ENCODE measurements at regions not wholly inside any gene's neighbourhood (a gene's known extent, or its start where the extent isn't known, plus 50 kb on each side); places are given as distances from the start of the nearest gene placed in this dataset.

DNA sequence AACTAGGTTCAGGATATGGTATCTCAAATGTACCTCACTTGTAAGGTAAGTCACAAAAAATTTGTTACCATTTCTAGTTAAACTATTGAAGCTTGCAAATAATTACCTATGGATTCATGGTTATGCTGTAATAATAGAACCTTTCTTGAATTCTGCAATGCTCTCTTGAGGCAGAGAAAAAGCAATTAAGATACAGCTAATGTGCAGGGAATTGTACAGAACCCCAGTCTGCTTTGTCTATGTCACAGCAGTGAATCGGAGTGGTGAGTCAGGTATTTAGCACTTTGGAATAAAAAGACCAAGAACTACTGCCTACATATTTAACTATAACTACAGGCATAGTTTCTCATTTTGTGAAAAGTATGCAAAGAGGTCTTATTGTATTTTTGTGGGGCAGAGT is 228.7 kb upstream of the GOT2 start:
- Histone ChIP-seq H3K4me3 (no peak overlapping the region), H3K9me3 (no peaks in the 10 kb centered on the region), H3K4me1 (no peaks in the 10 kb centered on the region), H3K27ac (no peak overlapping the region), H3K36me3 (no peaks in the 10 kb centered on the region), H3K27me3 (no peaks in the 10 kb centered on the region)
- TF ChIP-seq POLR2A (IDR thresholded peaks at IDR 0.05) (no peak), EP300 (IDR thresholded peaks at IDR 0.05) (no peak), POLR2AphosphoS5 (IDR thresholded peaks at IDR 0.05) (no peak)
- TF ChIP-seq, protein P1, sequence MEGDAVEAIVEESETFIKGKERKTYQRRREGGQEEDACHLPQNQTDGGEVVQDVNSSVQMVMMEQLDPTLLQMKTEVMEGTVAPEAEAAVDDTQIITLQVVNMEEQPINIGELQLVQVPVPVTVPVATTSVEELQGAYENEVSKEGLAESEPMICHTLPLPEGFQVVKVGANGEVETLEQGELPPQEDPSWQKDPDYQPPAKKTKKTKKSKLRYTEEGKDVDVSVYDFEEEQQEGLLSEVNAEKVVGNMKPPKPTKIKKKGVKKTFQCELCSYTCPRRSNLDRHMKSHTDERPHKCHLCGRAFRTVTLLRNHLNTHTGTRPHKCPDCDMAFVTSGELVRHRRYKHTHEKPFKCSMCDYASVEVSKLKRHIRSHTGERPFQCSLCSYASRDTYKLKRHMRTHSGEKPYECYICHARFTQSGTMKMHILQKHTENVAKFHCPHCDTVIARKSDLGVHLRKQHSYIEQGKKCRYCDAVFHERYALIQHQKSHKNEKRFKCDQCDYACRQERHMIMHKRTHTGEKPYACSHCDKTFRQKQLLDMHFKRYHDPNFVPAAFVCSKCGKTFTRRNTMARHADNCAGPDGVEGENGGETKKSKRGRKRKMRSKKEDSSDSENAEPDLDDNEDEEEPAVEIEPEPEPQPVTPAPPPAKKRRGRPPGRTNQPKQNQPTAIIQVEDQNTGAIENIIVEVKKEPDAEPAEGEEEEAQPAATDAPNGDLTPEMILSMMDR (IDR thresholded peaks at IDR 0.05), result no peak
- DNase-seq, result no peak
- WGBS, 2 donors, result 85 to 96% methylated on average over 1 of the region's 1 CpG
- intact Hi-C loops (cut with DNase I), result no loop called here

GRCh38 chr16:58960484-58960883 is 226.4 kb upstream of the GOT2 start:
- Histone ChIP-seq H3K36me3 (no peaks in the 10 kb centered on the region), H3K27ac (no peak overlapping the region), H3K9me3 (no peaks in the 10 kb centered on the region), H3K4me1 (no peaks in the 10 kb centered on the region), H3K4me3 (no peak overlapping the region), H3K27me3 (no peaks in the 10 kb centered on the region)
- DNase-seq, result no peak
- 68 to 70% methylated on average over 4 of the region's 4 CpGs for WGBS, 2 donors
- intact Hi-C loops (cut with DNase I), result no loop called here
- TF ChIP-seq, protein P1 (IDR thresholded peaks at IDR 0.05), result no peak
- TF ChIP-seq POLR2AphosphoS5 (IDR thresholded peaks at IDR 0.05), result no peak
- no peak for TF ChIP-seq POLR2A (IDR thresholded peaks at IDR 0.05)
- TF ChIP-seq EP300 (IDR thresholded peaks at IDR 0.05), result no peak

DNA sequence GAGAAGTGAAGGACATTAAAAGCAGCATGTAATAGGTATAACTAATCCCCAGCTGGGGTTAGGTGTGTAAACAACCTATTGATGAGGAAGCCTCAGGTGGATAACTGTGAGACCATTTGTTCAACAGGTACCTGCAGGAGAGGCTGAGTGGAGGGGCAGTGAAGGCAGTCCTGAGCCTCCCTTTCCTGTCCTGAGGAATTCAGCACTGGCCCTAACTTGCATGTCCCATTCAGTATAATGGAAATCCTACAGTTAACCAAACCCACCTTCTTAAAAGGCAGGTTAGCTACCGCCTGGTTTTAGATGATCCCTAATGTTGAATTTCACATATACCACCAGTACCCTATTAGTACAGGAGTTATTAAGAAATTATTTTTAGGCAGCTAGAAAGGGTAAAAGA is 225.9 kb upstream of the GOT2 start:
- H3K27ac ChIP-seq, result no peak overlapping the region
- H3K9me3 ChIP-seq, result no peaks in the 10 kb centered on the region
- 92 to 97% methylated on average over 1 of the region's 1 CpG for WGBS, 2 donors
- no peaks in the 10 kb centered on the region for H3K4me1 ChIP-seq
- H3K36me3 ChIP-seq, result no peaks in the 10 kb centered on the region
- no peak overlapping the region for H3K4me3 ChIP-seq
- intact Hi-C loops (cut with DNase I), result no loop called here
- H3K27me3 ChIP-seq, result no peaks in the 10 kb centered on the region
- TF ChIP-seq POLR2AphosphoS5 (IDR thresholded peaks at IDR 0.05) (no peak), EP300 (IDR thresholded peaks at IDR 0.05) (no peak), POLR2A (IDR thresholded peaks at IDR 0.05) (no peak)
- TF ChIP-seq, protein P1 (IDR thresholded peaks at IDR 0.05), result no peak
- no peak for DNase-seq

DNA sequence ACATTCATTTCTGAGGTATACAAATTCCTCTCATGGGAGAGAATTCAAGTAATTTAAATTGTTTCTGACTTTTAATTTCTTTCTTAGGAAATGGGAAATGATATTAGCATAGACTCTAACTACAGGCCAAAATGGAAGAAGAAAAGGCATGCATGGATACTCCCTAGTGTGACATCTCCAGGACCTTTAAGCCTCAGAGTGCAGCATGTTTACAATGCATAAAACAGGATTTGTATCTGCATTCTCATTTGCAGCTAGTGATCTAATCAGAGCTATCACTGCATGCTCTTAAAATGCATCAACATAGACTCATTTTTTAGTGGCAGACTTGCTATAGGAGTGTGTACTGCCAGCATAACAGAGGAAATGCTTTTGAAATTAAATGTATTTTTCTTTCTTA is 224.6 kb upstream of the GOT2 start:
- no peaks in the 10 kb centered on the region for H3K4me1 ChIP-seq
- H3K36me3 ChIP-seq, result no peaks in the 10 kb centered on the region
- no peak for TF ChIP-seq POLR2AphosphoS5 (IDR thresholded peaks at IDR 0.05)
- TF ChIP-seq POLR2A (IDR thresholded peaks at IDR 0.05), result no peak
- no peak for TF ChIP-seq EP300 (IDR thresholded peaks at IDR 0.05)
- TF ChIP-seq, protein P1 (IDR thresholded peaks at IDR 0.05), result no peak
- H3K27me3 ChIP-seq, result no peaks in the 10 kb centered on the region
- no peak overlapping the region for H3K4me3 ChIP-seq
- no peaks in the 10 kb centered on the region for H3K9me3 ChIP-seq
- no peak for DNase-seq
- H3K27ac ChIP-seq, result no peak overlapping the region
- intact Hi-C loops (cut with DNase I), result no loop called here

DNA sequence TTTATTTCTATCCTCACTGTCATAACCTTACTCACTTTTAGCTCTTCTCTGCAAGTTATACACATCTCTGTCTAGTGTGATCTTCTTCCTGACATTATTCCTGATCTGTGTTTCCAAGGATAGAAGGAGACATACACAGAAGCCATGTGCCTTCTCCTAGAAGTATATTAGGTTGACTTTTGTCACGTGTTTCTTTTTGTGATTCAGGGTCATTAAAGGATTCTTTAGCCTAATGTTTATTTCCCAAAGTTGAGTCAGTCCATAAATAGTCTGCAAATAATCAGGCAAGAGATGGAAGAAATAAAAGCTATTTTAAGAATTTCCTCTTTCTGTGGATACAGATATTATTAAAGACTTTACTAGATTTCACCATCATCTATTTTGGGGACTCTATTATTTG is 214.1 kb upstream of the GOT2 start:
- no peak for TF ChIP-seq POLR2A (IDR thresholded peaks at IDR 0.05)
- TF ChIP-seq, protein P1 (IDR thresholded peaks at IDR 0.05), result no peak
- no peak for TF ChIP-seq POLR2AphosphoS5 (IDR thresholded peaks at IDR 0.05)
- no peak for TF ChIP-seq EP300 (IDR thresholded peaks at IDR 0.05)
- H3K27ac ChIP-seq, result no peak overlapping the region
- no peak for DNase-seq
- H3K4me3 ChIP-seq, result no peak overlapping the region
- H3K9me3 ChIP-seq, result no peaks in the 10 kb centered on the region
- WGBS, 2 donors, result 34 to 55% methylated on average over 1 of the region's 1 CpG
- H3K36me3 ChIP-seq, result no peaks in the 10 kb centered on the region
- H3K4me1 ChIP-seq, result no peaks in the 10 kb centered on the region
- intact Hi-C loops (cut with DNase I), result no loop called here
- no peaks in the 10 kb centered on the region for H3K27me3 ChIP-seq
